KMS-11 (cell line): ENCODE measurements at regions not wholly inside any gene's neighbourhood (a gene's known extent, or its start where the extent isn't known, plus 50 kb on each side); places are given as distances from the start of the nearest gene placed in this dataset.

Experiments used
- H2AFZ ChIP-seq: fragments of 200-600 bp; sonication (generic); 2 replicates; pipeline ENCODE4 v1.6.1; 2016; ENCODE audit warnings: antibody characterized with exemption, mixed run types, low read depth
- H3K27ac ChIP-seq: fragments of 200-600 bp; sonication (generic); 2 replicates; pipeline ENCODE4 v1.6.1; 2016; ENCODE audit warnings: mild to moderate bottlenecking, mixed run types
- H3K27me3 ChIP-seq: fragments of 200-600 bp; sonication (generic); 2 replicates; pipeline ENCODE4 v1.6.1; 2017; ENCODE audit warnings: mild to moderate bottlenecking, low read depth, mixed run types, moderate library complexity; ENCODE audit not compliant: insufficient read depth
- H3K36me3 ChIP-seq: fragments of 200-600 bp; sonication (generic); 2 replicates; pipeline ENCODE4 v1.6.1; 2017; ENCODE audit warnings: mild to moderate bottlenecking, mixed run types; ENCODE audit not compliant: insufficient read depth
- H3K4me1 ChIP-seq: fragments of 200-600 bp; sonication (generic); 2 replicates; pipeline ENCODE4 v1.6.1; 2016; ENCODE audit warnings: mild to moderate bottlenecking, low read depth, mixed run types; ENCODE audit not compliant: poor library complexity, severe bottlenecking
- H3K4me2 ChIP-seq: fragments of 200-600 bp; sonication (generic); 2 replicates; pipeline ENCODE4 v1.7.0; 2016; ENCODE audit warnings: mild to moderate bottlenecking, mixed run types
- H3K4me3 ChIP-seq: fragments of 200-600 bp; sonication (generic); IDR thresholded peaks from 2 replicates; pipeline ENCODE4 v1.6.1; 2017; ENCODE audit warnings: low read depth, low read length, mixed read lengths; ENCODE audit not compliant: insufficient read depth
- H3K79me2 ChIP-seq: fragments of 200-600 bp; sonication (generic); 2 replicates; pipeline ENCODE4 v1.6.1; 2016; ENCODE audit warnings: low read depth, mixed run types; ENCODE audit not compliant: insufficient read depth
- H3K9ac ChIP-seq: fragments of 200-600 bp; sonication (generic); 2 replicates; pipeline ENCODE4 v1.6.1; 2016; ENCODE audit warnings: mild to moderate bottlenecking, mixed run types
- H4K20me1 ChIP-seq: fragments of 200-600 bp; sonication (generic); 2 replicates; pipeline ENCODE4 v1.6.1; 2016; ENCODE audit warnings: mild to moderate bottlenecking, mixed run types; ENCODE audit not compliant: insufficient read depth
- CTCF ChIP-seq: fragments of 200-600 bp; sonication (generic); conservative IDR thresholded peaks from 2 replicates; pipeline ENCODE4 v1.6.1; 2017; ENCODE audit warnings: low read depth, mild to moderate bottlenecking, antibody characterized with exemption, low read length, moderate library complexity, mixed read lengths

- Histone ChIP-seq H3K36me3 (no peaks in the 10 kb centered on the region), H3K4me3 (no peak overlapping the region), H3K27me3 (no peaks in the 10 kb centered on the region), H3K4me2 (no peak overlapping the region), H3K27ac (no peak overlapping the region), H2AFZ (no peak overlapping the region), H3K4me1 (no peaks in the 10 kb centered on the region), H3K79me2 (no peaks in the 10 kb centered on the region), H4K20me1 (no peaks in the 10 kb centered on the region), H3K9ac (no peak overlapping the region)
- no peak for TF ChIP-seq CTCF
Observed at GRCh38 chr3:168473334-168473890, 377.7 kb upstream of the GOLIM4 start.

DNA sequence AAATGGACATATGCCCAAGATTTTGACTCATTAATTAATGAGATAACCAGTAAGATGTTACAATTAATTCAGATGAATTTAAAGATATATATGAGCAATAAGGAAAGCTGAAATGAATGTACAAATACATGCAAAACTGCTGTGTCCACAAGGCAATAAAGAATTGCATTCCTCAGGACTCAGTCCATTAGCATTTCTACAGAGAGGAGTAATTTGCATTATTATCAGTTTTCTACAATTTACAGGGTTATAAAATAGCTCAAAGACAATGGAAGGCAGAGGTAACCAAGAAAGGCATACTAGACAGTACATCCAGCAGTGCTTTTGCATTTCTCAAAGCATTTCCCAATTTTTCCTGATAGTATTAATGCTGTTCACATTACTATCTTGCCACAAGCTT is 377.1 kb upstream of the GOLIM4 start:
- H3K4me3 ChIP-seq: no peak overlapping the region
- no peaks in the 10 kb centered on the region for H3K4me1 ChIP-seq
- no peaks in the 10 kb centered on the region for H3K79me2 ChIP-seq
- H3K36me3 ChIP-seq: no peaks in the 10 kb centered on the region
- H3K4me2 ChIP-seq: no peak overlapping the region
- H3K27ac ChIP-seq: no peak overlapping the region
- TF ChIP-seq CTCF: no peak
- H3K9ac ChIP-seq: no peak overlapping the region
- no peak overlapping the region for H2AFZ ChIP-seq
- no peaks in the 10 kb centered on the region for H3K27me3 ChIP-seq
- no peaks in the 10 kb centered on the region for H4K20me1 ChIP-seq

- no peak for TF ChIP-seq CTCF
- no peak overlapping the region for H3K9ac ChIP-seq
- no peaks in the 10 kb centered on the region for H3K4me1 ChIP-seq
- H2AFZ ChIP-seq: no peak overlapping the region
- H4K20me1 ChIP-seq: no peaks in the 10 kb centered on the region
- no peak overlapping the region for H3K4me3 ChIP-seq
- H3K36me3 ChIP-seq: no peaks in the 10 kb centered on the region
- H3K27me3 ChIP-seq: no peaks in the 10 kb centered on the region
- no peaks in the 10 kb centered on the region for H3K79me2 ChIP-seq
- H3K4me2 ChIP-seq: no peak overlapping the region
- no peak overlapping the region for H3K27ac ChIP-seq
Observed at GRCh38 chr3:168470380-168470779, 374.7 kb upstream of the GOLIM4 start.

- no peaks in the 10 kb centered on the region for H3K4me1 ChIP-seq
- H3K27me3 ChIP-seq: no peaks in the 10 kb centered on the region
- no peaks in the 10 kb centered on the region for H3K79me2 ChIP-seq
- H3K4me2 ChIP-seq: no peak overlapping the region
- no peak overlapping the region for H3K9ac ChIP-seq
- TF ChIP-seq CTCF: no peak
- no peaks in the 10 kb centered on the region for H4K20me1 ChIP-seq
- H3K36me3 ChIP-seq: no peaks in the 10 kb centered on the region
- no peak overlapping the region for H3K27ac ChIP-seq
- H2AFZ ChIP-seq: no peak overlapping the region
- no peak overlapping the region for H3K4me3 ChIP-seq
Observed at GRCh38 chr3:168469436-168469835, 373.7 kb upstream of the GOLIM4 start.
